Suprapubic skin (tissue), 3 donors: ENCODE measurements at regions not wholly inside any gene's neighbourhood (a gene's known extent, or its start where the extent isn't known, plus 50 kb on each side); places are given as distances from the start of the nearest gene placed in this dataset.

Experiments used
- CTCF ChIP-seq, 2 donors: fragments of 200-600 bp in 1 of 2; fragments of 450-650 bp in 1 of 2; sonication (generic) in 1 of 2; IDR thresholded peaks; one replicate each; pipeline ENCODE4 v1.5.1; 2016 to 2019; ENCODE audit warnings: antibody characterized with exemption in 2 of 2, mild to moderate bottlenecking in 1 of 2, moderate library complexity in 1 of 2
- EP300 ChIP-seq: sonication (generic); formaldehyde crosslinking; IDR thresholded peaks from one replicate; pipeline ENCODE4 v1.6.1; 2017; ENCODE audit warnings: antibody characterized with exemption
- POLR2A ChIP-seq, 2 donors: fragments of 450-650 bp; IDR thresholded peaks; one replicate each; pipeline ENCODE4 v1.6.1; 2017; ENCODE audit warnings: antibody characterized with exemption in 2 of 2, mild to moderate bottlenecking in 2 of 2, moderate library complexity in 2 of 2

- TF ChIP-seq POLR2A (IDR thresholded peaks at IDR 0.05) (no peak), EP300 (no peak), CTCF (IDR thresholded peaks at IDR 0.05) (no peak)
Measured at GRCh38 chr16:79867425-79867997, 267.0 kb upstream of the MAF start.
